HG02571 (cell line): ENCODE measurements at regions not wholly inside any gene's neighbourhood (a gene's known extent, or its start where the extent isn't known, plus 50 kb on each side); places are given as distances from the start of the nearest gene placed in this dataset.
"Not testable (repeated sequence)": the region's sequence is repeated elsewhere in the genome, so short reads cannot be mapped to it uniquely, and the experiment has no call there.

Experiments used
- ATAC-seq: cut with Tn5 transposase; IDR thresholded peaks from one replicate; pipeline ENCODE4 v1.9.1; 2021; ENCODE audit warnings: mild to moderate bottlenecking, moderate library complexity; ENCODE audit not compliant: unreplicated experiment

DNA sequence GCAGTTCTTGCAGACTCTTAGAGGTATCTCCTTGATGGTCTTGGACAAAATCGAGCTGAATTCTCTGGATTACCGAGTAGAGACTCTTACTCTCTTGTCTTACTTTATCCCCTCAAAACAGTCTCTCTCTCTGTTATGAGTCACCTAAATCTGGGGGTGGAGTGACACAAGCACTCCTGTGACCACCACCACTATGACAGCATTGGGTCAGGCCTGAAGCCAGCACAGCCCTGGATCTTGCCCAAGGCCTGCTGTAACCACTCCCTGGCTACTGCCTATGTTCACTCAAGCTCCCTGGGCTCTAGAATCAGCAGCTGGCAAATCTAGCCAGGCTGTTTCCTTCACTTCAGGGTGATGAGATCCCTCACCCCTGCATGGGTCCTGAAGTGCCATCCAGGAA lies 662.5 kb downstream of the LUZP2 start:
- ATAC-seq, result no peak

DNA sequence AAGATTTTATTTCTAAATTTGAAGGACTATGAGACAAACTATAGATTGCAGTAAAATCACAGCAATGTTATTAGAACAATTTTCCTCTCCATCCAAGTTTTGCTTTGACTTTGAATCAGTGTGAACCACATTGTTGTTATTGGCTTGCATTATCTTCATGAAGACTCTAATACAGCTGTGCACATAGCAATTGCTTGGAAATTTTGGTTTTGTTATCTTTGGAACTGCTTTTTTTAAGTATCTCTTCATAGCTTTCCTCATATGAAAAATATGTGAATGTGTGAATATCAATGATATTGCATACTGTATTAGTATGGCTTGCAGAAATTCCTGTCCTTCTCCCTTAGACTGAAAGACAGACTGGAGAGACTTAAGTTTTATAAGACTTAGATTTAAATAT lies 666.6 kb downstream of the LUZP2 start:
- ATAC-seq, result no peak

DNA sequence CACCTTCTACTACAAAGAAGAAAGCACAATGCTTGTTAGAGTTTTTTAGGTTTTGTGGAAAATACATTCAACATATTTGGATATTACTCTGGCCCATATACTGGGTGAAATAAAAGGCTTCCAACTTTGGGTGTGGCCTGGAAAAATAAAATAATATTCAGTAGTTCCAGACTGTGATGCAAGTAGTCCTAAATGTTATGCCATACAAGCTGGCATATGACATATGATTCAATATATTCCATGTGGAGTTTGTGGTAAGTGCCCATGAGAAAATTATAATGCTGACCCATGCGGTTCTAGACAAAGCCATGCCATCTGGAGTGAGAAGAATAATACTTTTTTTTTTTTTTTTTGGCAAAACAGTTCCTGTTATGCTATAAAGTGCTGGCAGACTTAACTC lies 683.3 kb downstream of the LUZP2 start:
- no peak for ATAC-seq

DNA sequence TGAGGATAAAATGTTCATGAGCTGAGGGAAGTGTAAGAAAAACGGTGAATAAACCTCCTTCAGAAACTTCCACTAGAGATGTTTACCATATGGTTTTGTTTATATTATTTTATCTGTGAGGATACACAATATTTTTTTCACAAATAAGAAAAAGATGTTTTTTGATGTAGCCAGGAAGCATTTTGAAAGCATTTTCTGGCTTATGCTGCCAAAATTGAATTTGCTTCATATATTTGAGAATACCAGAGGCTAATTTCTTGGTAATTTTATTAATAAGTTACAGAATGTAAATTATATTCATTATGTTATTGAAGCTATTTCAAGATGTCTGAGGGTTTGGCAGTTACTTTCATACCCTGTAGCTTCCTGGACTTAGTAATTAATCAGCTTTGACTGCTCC lies 686.6 kb downstream of the LUZP2 start:
- ATAC-seq, result no peak

DNA sequence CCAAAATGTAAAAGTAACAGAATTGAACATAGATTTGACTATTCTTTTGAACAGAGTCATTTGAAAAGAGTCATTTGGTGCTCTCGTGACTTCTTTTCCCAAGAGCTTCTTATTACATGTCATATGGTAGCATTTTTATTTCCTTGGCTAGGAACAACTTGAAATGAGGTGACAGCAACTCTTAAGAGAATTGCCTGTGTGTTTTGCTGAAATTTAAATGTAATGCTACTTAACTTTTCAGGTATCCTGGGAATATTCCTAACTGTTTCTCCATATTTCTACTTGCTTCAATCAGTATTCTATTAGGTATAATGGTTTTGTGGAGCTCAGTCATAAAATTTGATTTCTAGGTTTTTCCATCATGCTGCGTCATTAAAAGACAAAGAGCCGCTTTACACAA lies 700.7 kb downstream of the LUZP2 start:
- no peak for ATAC-seq

DNA sequence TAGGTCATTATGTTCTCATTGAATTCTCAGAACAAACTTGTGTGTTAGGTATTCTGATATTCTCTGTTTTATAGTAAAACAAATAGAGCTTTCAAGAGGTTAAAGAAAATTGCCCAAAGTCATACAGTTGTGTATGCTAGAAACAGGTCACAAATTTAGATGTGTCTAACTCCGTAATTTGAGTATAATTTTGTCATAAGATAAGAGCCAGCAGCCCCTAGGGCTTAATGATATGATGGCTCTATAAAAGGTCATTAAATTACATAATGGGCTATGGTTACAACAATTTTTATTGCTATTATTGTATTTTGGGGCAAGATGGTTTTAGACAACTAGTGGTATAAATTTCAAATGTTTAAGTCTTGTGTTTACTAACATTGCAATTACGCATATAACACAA lies 701.9 kb downstream of the LUZP2 start:
- no peak for ATAC-seq

DNA sequence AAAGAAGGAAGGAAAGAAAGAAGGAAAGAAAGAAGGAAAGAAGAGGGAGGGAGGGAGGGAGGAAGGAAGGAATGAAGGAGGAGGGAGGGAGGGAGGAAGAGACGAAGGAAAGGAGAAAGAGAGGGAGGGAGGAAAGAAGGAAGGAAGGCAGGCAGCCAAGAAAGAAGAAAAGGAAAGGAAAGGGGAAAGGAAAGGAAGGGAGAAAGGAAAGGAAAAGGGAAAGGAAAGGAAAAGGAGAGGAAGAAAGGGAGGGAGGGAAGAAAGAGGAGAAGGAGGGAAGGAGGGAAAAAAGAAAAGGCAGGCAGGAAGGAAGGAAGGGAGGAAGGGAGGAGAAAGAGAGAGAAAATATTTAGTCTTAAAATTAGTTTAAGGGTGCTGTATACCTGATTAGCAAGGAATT lies 704.1 kb downstream of the LUZP2 start:
- ATAC-seq, result no peak

DNA sequence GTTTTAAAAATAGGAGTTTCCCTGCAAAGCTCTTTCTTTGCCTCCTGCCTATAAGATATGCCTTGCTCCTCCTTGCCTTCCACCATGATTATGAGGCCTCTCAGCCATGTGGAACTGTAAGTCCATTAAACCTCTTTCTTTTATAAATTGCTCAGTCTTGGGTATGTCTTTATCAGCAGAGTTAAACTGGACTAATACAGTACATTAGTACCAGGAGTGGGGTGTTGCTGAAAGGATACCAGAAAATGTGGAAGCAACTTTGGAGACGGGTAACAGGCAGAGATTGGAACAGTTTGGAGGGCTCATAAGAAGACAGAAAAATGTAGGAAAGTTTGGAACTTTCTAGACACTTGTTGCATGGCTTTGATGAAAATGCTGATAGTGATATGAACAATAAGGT lies 709.9 kb downstream of the LUZP2 start:
- no peak for ATAC-seq

DNA sequence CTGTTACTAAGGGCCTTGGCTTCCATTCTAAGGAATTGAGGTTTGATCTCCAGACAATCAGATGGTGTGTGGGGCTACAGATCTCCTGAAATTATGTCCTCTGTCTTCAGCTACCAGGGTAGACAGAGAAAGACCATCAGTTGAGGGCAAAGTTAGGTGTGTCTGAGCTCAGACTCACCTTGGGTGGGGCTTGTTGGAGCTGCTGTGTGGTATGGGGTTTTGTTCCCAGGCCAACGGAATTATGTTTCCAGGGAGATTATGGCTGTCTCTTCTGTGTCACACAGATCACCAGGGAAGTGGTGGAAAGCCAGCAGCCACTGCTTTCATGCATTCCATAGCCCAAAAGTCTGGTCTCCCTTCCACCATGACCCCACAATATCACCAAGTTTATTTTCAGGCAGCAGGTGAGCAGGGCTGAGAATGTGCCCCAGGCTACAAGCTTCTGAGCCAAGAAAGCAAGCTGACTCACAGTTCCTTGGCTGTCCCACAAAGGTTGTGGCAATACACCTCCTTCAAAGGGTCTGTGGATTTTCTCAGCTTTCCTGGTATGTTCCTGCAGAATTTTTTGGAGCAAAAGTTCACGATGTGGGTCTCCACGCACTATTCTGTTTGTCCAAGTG lies 714.9 kb downstream of the LUZP2 start:
- no peak for ATAC-seq

DNA sequence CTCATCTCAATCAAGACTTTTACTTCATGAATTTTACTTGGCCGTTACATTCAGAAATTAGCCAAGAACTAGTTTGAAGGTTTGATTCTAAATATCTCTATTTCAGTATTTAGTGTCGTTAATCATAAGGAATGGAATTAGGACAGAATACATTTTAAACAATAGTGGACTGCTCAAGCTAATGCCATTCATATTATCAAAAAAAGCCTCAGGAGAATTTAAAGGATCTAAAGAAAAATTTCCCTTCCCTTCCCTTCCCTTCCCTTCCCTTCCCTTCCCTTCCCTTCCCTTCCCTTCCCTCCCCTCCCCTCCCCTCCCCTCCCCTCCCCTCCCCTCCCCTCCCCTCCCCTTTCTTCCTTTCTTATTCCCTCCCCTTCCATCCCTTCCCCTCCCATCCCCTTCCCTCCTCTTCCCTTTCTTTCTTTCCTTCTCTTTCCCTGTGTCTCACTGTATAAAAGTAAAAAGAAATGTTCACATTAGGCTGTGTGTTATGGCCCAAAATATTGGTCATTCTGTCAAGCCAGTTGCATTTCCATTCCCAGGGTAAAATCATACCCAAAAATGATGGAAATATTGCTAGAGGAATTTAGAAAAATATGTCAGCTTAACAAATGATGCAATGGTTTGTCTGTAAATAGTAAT lies 717.8 kb downstream of the LUZP2 start:
- no peak for ATAC-seq

DNA sequence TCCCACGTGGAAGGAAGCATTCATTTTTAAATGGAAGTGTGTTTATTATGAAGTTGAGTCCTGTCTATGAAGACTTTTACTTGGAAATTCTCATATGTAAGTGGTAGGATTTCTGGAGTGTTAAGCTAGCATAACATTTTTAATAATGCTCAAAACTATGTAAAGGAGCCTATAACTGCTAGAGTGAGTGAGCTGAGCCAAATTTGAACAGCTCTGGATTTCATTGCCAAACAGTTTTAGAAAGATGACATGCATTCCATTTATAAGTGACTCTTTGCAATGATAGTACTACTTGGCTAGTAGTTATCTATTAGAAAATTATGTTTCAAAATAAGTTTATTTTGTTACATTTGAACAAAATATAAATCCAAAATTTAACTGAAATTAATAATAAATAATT lies 721.2 kb downstream of the LUZP2 start:
- ATAC-seq, result no peak

DNA sequence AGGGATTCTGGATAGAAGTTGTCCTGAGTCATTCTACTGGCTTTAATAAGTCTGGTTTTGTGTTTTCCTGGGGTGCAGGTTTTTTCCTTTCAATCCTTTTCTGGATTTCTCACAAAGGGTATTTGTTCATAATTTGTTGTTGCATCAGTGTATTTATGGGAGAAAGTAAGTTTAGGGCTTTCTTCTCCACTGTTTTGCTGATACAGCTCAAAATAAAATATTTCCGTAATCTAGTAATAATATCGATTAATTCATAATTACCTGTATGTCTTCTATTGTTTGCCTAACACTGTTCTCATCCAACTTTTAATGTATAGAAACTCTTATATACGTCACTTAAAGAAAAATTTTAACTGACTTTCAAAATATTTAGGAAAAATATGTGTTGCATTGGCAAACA lies 728.2 kb downstream of the LUZP2 start:
- ATAC-seq, result no peak

DNA sequence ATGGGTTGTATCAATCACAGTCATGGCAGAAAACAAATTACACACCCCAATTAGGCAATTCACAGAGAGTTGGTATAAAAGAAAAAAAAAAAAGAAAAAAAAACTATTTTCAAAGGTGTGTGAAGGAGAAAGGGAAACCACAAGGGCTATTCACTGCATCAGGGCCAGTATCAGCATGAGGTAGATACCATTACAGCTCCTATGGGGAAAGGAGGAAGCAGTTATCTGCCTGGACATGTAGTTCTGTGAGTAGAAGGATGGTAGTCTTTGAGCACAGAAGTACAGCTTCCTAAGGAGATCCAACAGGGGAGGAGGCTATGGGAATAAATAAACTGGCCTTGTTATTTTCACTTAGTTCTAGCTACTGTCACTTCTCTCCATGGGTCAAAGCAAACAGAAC lies 746.1 kb downstream of the LUZP2 start:
- ATAC-seq, result no peak

DNA sequence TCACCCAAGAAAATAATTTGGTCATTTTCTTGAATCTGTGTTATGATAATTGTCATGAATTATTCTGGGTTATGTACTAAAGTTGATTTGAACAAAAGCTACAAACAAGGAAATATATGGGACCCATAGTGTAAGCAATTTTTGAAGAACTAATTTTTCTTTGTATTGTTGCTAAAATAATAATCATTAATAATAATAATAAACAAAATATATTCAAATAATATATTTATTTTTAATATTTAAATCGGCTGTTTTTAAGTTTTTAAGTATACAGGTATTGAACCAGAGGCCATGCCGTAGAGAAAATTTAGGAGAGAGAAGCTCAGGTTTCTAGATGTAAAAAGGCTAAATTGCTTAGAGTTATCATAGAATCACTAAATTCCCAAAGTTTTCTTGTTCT lies 747.3 kb downstream of the LUZP2 start:
- ATAC-seq, result no peak

DNA sequence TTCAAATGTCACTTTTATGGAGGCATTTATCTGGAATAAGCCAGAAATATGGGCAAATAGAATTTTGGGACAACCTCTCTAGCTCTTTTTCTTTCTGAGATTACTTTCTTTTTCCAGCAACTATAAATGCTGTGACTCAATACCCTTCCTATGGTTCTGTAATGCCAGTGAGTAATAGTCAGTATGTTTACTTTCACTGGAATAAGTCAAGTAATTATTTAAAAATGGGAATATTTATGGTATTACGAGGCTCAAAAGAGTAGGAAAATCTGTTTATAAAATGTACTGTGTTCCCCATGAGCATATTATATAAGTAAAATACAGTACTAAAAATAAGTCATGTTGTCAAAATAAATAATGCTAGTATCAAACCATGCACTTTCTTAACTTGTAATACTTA lies 750.5 kb downstream of the LUZP2 start:
- ATAC-seq, result no peak

DNA sequence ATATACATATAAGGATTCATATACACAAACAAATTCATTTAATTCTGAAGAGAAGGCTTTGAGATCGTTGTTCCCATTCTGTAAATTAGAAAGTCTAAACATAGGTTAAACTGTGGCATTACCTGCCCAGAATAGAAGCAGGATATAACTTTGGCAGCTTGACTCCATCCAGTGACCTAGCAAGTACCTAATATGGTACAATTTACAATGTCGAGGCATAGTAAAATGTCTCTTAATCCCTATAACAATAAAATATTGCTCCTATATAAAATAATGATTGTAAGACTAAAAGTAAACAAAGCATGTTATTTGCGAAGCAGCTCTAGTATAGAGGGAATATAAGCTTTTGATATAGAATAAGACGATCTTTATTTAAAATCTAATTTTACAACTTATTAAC lies 756.0 kb downstream of the LUZP2 start:
- no peak for ATAC-seq

DNA sequence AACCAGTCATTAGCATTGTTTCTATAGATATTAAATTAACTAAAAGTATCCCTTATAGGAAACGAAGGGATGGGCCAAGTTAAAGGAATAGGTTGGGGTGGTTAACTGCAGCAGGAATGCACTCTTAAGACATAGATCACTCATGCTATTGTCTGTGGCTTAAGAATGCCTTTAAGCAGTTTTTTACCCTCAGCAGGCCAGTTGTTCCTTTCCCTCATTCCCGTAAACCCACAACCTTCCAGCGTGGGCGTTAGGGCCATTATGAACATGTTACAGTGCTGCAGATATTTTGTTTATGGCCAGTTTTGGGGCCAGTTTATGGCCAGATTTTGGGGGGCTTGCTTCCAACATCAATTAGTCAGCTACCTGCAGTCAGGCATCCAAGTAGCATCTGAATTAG lies 767.0 kb downstream of the LUZP2 start:
- not testable (repeated sequence) for ATAC-seq

DNA sequence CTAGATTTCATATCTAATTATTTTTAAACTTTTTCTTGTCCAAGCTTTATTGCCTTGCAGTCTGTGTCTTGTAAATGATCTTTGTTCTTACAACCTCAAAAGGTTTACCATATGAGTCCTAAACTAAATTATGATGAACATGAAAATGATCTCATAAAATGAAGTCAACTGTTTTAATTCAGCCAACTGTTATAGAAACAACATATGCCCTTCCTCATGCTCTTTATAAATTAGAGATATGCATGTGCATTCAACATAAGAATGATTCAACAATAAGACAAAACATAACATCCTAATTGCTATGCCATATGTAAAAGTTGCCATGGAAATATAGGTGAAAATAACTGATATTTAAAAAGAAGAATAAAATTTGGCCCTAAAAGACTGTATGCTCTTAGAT lies 774.4 kb downstream of the LUZP2 start:
- no peak for ATAC-seq

DNA sequence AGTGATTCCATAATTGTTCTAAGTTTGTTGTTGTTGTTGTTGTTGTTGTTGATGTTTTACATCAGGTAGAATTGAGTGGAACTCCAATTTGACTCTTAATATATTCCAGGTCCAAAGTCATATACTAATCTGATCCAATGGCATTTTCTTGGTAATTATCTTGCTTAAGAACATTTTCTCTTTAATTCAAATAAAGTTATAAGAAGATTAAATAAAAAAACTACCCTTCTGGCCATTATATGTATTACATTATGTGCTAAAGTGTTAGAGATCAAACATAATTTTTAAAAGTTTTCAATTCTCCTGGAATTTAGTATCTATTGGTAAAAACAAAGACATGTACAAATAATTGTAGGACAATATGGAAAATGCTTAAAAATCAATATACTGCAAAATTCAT lies 775.4 kb downstream of the LUZP2 start:
- no peak for ATAC-seq

DNA sequence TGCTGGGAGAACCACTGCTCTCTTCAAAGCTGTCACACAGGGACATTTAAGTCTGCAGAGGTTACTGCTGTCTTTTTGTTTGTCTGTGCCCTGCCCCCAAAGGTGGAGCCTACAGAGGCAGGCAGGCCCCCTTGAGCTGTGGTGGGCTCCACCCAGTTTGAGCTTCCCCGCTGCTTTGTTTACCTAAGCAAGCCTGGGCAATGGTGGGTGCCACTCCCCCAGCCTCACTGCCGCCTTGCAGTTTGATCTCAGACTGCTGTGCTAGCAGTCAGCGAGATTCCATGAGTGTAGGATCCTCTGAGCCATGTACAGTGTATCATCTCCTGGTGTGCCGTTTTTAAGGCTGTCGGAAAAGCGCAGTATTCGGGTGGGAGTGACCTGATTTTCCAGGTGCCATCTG lies 784.0 kb downstream of the LUZP2 start:
- not testable (repeated sequence) for ATAC-seq

DNA sequence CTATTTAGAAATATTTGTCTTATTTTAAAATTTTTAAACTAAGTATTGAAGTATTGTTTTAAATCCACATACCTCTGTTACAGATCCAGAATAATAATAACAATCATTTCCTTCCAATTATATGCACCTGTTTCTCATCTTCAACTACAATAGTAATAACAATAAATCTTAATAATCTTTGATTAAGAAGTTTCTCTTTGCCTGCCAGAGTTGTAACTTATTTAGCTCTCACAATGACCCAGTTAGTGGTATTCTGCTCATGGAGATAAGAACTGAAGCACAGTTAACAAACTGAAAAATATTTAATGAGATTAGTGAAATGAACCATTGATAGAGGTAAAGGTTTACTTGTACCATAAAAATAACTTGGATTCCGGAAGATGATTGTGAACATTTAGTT lies 796.3 kb downstream of the LUZP2 start:
- ATAC-seq, result no peak

DNA sequence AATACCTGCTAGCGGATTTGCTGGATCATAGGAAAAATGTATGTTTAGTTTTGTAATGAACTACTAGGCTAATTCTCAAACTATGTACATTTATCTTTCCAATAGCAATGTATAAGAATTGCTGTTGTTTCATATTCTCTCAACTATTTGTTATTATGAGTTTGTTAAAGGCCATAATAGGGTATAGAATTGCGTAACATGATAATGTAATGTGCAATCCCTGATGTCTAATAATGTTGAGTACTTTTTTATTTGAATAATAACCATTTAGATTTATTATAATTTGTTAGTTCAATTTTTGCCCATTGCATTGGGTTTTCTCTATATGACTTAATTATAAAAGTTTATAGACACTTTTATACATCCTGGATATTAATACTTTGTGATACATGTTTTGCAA lies 801.6 kb downstream of the LUZP2 start:
- ATAC-seq, result no peak

DNA sequence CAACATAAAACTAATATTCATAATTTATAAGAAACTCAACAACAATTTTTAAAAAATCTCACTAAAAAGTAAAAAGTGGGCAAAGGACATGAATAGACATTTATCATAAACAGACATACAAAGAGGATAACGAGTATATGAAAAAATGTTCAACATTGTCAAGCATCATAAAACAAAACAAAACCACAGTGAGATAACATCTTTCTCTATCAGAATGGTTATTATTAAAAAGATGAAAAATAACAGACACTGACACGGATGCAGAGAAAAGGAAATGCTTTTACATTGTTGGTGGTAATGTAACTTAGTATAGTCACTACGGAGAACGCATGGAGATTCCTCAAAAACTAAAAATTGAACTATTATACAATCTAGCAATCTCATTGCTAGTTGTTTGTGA lies 813.0 kb downstream of the LUZP2 start:
- ATAC-seq, result no peak
